Muscle layer of colon (tissue), 2 donors: ENCODE measurements at regions not wholly inside any gene's neighbourhood (a gene's known extent, or its start where the extent isn't known, plus 50 kb on each side); places are given as distances from the start of the nearest gene placed in this dataset.

Experiments used
- H3K27ac ChIP-seq: one replicate; pipeline ENCODE4 v1.7.0; 2013; ENCODE audit warnings: low read depth, mild to moderate bottlenecking, low read length, moderate library complexity
- H3K27me3 ChIP-seq, 2 donors: one replicate each; pipeline ENCODE4 v1.7.0; 2013; ENCODE audit warnings: low read length in 2 of 2, mild to moderate bottlenecking in 2 of 2; ENCODE audit not compliant: insufficient read depth in 2 of 2, control insufficient read depth in 1 of 2
- H3K36me3 ChIP-seq: one replicate; pipeline ENCODE4 v1.7.0; 2013; ENCODE audit warnings: mild to moderate bottlenecking, low read length; ENCODE audit not compliant: insufficient read depth
- H3K4me1 ChIP-seq: one replicate; pipeline ENCODE4 v1.7.0; 2013; ENCODE audit warnings: mild to moderate bottlenecking, low read length; ENCODE audit not compliant: insufficient read depth
- H3K4me3 ChIP-seq, 2 donors: one replicate each; pipeline ENCODE4 v1.7.0; 2013; ENCODE audit warnings: low read length in 2 of 2, low read depth in 1 of 2, mild to moderate bottlenecking in 1 of 2, moderate library complexity in 1 of 2
- H3K9ac ChIP-seq: one replicate; pipeline ENCODE4 v1.7.0; 2013; ENCODE audit warnings: low read length
- H3K9me3 ChIP-seq: one replicate; pipeline ENCODE4 v1.7.0; 2013; ENCODE audit warnings: mild to moderate bottlenecking, low read length
- donor health status: abdominal sarcoma.
- donor health status: Adenocarcinoma of cecum.

DNA sequence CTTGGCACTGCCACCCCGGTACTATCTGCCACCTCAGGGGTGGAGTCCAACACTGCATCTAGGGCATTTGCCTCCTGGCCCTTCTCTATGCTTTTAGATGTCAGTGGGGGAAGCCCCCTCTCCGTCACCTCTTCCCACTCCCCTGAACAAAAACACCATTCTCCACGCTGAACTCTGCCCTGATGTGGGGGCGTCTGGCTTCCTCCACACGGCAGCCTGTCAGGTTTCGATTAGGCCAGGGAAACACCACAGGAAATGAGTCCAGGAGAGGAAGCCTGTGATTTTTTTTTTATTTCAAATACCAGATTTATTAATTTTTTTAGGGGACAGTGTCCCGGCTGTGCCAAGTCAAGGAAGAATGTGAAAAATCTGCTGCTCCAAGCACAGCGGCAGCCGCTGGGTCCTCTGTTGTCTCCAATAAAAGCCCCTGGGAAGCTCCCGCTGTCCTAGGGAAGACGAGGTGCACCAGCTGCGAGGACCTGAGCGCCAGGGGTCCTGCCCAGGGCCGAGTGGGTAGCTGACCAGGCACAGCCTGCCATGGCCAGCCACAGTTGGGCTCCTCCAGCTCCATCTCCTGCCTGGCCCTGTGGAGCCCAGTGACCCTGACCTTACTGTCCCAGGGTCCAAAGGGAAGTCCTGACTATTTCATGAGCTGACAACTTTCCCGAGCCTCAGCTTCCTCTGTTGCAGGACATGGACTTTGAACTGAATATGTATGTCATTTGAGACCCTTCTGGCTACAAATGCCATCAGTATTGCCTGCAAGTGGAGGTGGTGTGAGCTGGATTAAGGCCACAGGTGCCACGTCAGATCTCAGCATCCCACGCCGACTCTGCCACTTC, 336.7 kb downstream of the FOXL1 start:
- Histone ChIP-seq H3K9ac (no peak overlapping the region), H3K4me3 (no peak overlapping the region)

GRCh38 chr16:86917471-86918365, 339.4 kb downstream of the FOXL1 start:
- H3K9ac ChIP-seq: no peak overlapping the region
- H3K36me3 ChIP-seq: no peaks in the 10 kb centered on the region

More for the DNA sequence above, 336.7 kb downstream of the FOXL1 start:
- Histone ChIP-seq H3K36me3 (no peaks in the 10 kb centered on the region), H3K27ac (no peak overlapping the region), H3K4me1 (no peaks in the 10 kb centered on the region), H3K9me3 (no peaks in the 10 kb centered on the region), H3K27me3 (no peaks in the 10 kb centered on the region)

GRCh38 chr16:86918637-86919036, 340.3 kb downstream of the FOXL1 start:
- Histone ChIP-seq H3K4me1 (no peaks in the 10 kb centered on the region), H3K4me3 (no peak overlapping the region), H3K9me3 (peaks cover 4% of the 10 kb centered on the region), H3K27me3 (peaks cover 0 to under 1% of the 10 kb centered on the region in 2 donors), H3K9ac (no peak overlapping the region), H3K27ac (no peak overlapping the region), H3K36me3 (no peaks in the 10 kb centered on the region)

More at GRCh38 chr16:86917471-86918365, 339.4 kb downstream of the FOXL1 start:
- no peak overlapping the region for H3K4me3 ChIP-seq
- H3K4me1 ChIP-seq: no peaks in the 10 kb centered on the region
- H3K9me3 ChIP-seq: peaks cover 4% of the 10 kb centered on the region
- H3K27me3 ChIP-seq: no peaks in the 10 kb centered on the region
- no peak overlapping the region for H3K27ac ChIP-seq

- H3K9me3 ChIP-seq: peaks cover 4% of the 10 kb centered on the region
- H3K27me3 ChIP-seq: peaks cover 1 to 5% of the 10 kb centered on the region in 2 donors
- no peak overlapping the region for H3K27ac ChIP-seq
These were observed 340.7 kb downstream of the FOXL1 start for GRCh38 chr16:86919078-86919477.

GRCh38 chr16:86919578-86920305, 341.4 kb downstream of the FOXL1 start:
- no peak overlapping the region for H3K9ac ChIP-seq
- peaks cover 7 to 11% of the 10 kb centered on the region in 2 donors for H3K27me3 ChIP-seq
- peaks cover 4% of the 10 kb centered on the region for H3K9me3 ChIP-seq
- H3K4me3 ChIP-seq: no peak overlapping the region
- H3K4me1 ChIP-seq: no peaks in the 10 kb centered on the region
- no peaks in the 10 kb centered on the region for H3K36me3 ChIP-seq
- no peak overlapping the region for H3K27ac ChIP-seq

More at GRCh38 chr16:86919078-86919477, 340.7 kb downstream of the FOXL1 start:
- H3K9ac ChIP-seq: no peak overlapping the region
- no peaks in the 10 kb centered on the region for H3K36me3 ChIP-seq
- H3K4me3 ChIP-seq: no peak overlapping the region
- no peaks in the 10 kb centered on the region for H3K4me1 ChIP-seq

DNA sequence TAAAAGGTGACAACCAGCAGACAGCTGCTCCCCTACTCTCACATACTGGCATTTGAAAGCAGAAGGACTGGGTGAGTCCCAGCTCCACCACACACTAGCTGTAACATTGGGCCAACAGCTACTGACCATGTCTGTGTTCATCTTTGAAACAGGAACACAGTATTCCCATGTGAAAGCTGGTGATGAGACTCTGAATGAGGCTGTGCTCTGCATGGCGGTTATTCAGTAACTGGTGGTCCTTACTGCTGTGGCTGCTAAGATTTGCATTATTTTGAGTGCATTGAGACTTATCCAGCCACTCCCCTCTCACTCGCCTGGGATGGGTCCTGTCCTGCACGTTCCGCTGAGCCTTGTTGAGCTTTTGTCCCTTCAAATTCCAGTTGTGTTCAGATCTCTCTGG, 342.9 kb downstream of the FOXL1 start:
- Histone ChIP-seq H3K9me3 (peaks cover 4% of the 10 kb centered on the region), H3K27ac (no peak overlapping the region), H3K36me3 (no peaks in the 10 kb centered on the region), H3K4me3 (no peak overlapping the region), H3K9ac (no peak overlapping the region), H3K4me1 (peaks cover 6% of the 10 kb centered on the region), H3K27me3 (peaks cover 7 to 25% of the 10 kb centered on the region in 2 donors)

- peaks cover 4% of the 10 kb centered on the region for H3K9me3 ChIP-seq
- no peak overlapping the region for H3K27ac ChIP-seq
- no peak overlapping the region for H3K4me3 ChIP-seq
- H3K4me1 ChIP-seq: peaks cover 6% of the 10 kb centered on the region
- H3K9ac ChIP-seq: no peak overlapping the region
- H3K27me3 ChIP-seq: peaks cover 7 to 36% of the 10 kb centered on the region in 2 donors
- H3K36me3 ChIP-seq: no peaks in the 10 kb centered on the region
These were observed 344.0 kb downstream of the FOXL1 start for GRCh38 chr16:86922311-86922710.

DNA sequence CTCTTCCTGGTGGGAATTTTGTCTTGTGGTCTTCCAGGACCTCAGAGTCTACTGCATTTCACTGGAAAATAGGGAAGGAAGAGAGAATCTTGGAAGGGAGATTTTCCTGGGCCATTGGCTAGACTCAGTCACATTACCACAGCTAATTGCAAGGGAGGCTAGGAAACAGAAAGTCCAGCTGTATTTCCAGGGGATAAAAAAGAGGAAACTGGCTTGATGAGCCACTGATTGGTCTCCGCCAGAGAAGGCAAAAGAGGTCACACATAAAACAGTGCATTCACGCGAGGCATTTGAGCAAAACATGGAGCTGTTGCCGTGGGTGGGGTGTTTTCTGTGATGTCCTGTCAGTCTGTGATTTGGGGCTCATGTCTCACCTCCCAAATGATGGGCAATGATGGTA, 345.3 kb downstream of the FOXL1 start:
- H3K27me3 ChIP-seq: peaks cover 16 to 36% of the 10 kb centered on the region in 2 donors
- peaks cover 6% of the 10 kb centered on the region for H3K4me1 ChIP-seq
- no peak overlapping the region for H3K27ac ChIP-seq
- no peak overlapping the region for H3K9ac ChIP-seq
- no peak overlapping the region for H3K4me3 ChIP-seq
- no peaks in the 10 kb centered on the region for H3K36me3 ChIP-seq
- H3K9me3 ChIP-seq: peaks cover 4% of the 10 kb centered on the region

DNA sequence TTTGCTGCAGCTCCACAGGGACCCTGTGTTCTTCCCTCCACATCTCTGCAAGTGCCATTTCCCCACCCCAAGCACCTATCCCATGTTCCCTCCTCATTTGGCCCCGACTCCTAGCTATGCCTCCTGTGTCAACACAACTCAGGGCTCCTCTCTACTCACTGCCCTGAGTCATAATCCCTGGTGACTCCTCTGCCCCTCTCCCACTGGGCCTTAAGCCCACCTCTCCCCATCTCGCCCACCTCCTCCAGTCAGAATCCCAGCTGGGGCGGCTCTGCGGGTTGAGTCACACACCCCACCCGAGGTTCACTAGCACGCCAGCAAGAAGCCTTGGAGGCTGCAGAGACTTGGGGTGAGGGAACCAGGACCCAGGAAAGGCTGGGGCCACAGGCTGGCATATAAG, 346.2 kb downstream of the FOXL1 start:
- H3K27me3 ChIP-seq: peaks cover 18 to 44% of the 10 kb centered on the region in 2 donors

GRCh38 chr16:86925067-86925791, 346.9 kb downstream of the FOXL1 start:
- no peaks in the 10 kb centered on the region for H3K36me3 ChIP-seq
- H3K27me3 ChIP-seq: peaks cover 18 to 46% of the 10 kb centered on the region in 2 donors
- peak overlapping the region in 1 of 2 donors; percentile 6 for H3K4me3 ChIP-seq
- H3K9ac ChIP-seq: no peak overlapping the region
- H3K4me1 ChIP-seq: peaks cover 6% of the 10 kb centered on the region
- H3K27ac ChIP-seq: no peak overlapping the region
- peaks cover 4% of the 10 kb centered on the region for H3K9me3 ChIP-seq

More for the DNA sequence above, 346.2 kb downstream of the FOXL1 start:
- H3K9me3 ChIP-seq: peaks cover 4% of the 10 kb centered on the region
- no peaks in the 10 kb centered on the region for H3K36me3 ChIP-seq
- H3K27ac ChIP-seq: no peak overlapping the region
- no peak overlapping the region for H3K4me3 ChIP-seq
- no peak overlapping the region for H3K9ac ChIP-seq
- H3K4me1 ChIP-seq: peaks cover 6% of the 10 kb centered on the region
